LNCaP clone FGC (cell line): ENCODE measurements at regions not wholly inside any gene's neighbourhood (a gene's known extent, or its start where the extent isn't known, plus 50 kb on each side); places are given as distances from the start of the nearest gene placed in this dataset.
"Not testable (repeated sequence)": the region's sequence is repeated elsewhere in the genome, so short reads cannot be mapped to it uniquely, and the experiment has no call there.

Source experiments
- DNase-seq: peaks from one replicate; pipeline ENCODE4 v3.0.0-alpha.2; 2011; ENCODE audit warnings: low read depth
- H3K4me3 ChIP-seq: 2 replicates; pipeline ENCODE4 v1.5.1; 2011; ENCODE audit warnings: mild to moderate bottlenecking, low read depth, low read length, control low read depth
- TF ChIP-seq, protein P1 (sequence below): IDR thresholded peaks from 2 replicates; pipeline ENCODE4 v1.5.1; 2012; ENCODE audit warnings: mild to moderate bottlenecking; ENCODE audit not compliant: control insufficient read depth, insufficient read depth; ENCODE audit errors: extremely low read depth

DNA sequence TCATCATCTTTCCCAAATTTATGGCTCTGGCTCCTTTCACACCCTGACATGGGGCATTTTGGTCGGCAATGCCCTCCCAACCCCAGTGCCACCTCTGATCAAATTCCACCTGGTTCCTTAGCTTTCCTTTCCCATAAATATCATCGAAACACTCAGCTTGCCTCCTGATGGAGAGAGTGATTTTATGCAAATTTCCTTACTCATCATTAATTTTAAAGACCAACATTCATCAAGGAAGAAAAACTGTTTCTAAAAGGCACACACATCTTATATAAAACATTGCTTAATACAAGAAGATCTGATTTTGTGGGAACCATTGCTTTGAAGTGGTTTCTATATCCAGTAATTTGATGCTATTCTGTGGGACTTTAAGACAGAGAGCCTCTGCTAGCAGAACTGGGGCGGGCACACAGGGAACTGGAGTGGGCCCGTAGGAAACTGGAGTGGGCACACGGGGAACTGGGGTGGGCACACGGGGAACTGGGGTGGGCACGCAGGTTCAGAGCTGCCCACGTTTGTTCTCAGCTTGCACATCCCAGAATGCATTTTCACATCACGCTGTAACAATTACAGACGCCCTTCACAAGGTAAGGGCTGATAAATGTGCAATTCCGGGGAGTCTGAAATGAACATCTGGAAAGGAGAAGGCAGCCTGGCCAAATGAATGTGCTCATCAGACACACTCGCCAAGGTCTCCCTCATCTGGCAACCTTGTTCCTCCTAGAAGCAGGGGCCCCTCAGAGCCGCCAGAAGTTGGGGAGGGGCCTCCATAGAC is 174.2 kb downstream of the RTP5 start:
- H3K4me3 ChIP-seq, result no peak overlapping the region
- TF ChIP-seq, protein P1, sequence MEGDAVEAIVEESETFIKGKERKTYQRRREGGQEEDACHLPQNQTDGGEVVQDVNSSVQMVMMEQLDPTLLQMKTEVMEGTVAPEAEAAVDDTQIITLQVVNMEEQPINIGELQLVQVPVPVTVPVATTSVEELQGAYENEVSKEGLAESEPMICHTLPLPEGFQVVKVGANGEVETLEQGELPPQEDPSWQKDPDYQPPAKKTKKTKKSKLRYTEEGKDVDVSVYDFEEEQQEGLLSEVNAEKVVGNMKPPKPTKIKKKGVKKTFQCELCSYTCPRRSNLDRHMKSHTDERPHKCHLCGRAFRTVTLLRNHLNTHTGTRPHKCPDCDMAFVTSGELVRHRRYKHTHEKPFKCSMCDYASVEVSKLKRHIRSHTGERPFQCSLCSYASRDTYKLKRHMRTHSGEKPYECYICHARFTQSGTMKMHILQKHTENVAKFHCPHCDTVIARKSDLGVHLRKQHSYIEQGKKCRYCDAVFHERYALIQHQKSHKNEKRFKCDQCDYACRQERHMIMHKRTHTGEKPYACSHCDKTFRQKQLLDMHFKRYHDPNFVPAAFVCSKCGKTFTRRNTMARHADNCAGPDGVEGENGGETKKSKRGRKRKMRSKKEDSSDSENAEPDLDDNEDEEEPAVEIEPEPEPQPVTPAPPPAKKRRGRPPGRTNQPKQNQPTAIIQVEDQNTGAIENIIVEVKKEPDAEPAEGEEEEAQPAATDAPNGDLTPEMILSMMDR, result no peak
- DNase-seq, result no peak

DNA sequence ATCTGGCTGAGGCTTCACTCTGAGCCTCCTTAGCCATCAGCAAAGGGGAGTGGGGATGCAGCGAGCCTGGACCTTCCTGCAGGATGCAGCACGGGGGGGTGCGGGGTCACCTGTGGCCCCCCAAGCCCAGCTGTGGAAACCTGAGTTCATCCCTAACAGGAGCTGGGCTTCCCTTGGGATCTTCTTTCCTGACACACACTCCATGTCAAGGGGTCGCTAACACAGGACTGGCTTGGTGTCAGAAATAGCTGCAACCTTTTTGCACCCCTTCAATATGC is 174.7 kb downstream of the RTP5 start:
- TF ChIP-seq, protein P1, result no peak
- H3K4me3 ChIP-seq, result no peak overlapping the region
- no peak for DNase-seq

- H3K4me3 ChIP-seq, DNase-seq: not testable (repeated sequence)
These were observed 176.1 kb downstream of the RTP5 start for GRCh38 chr2:242045596-242046144.

- no peak for DNase-seq
- no peak overlapping the region for H3K4me3 ChIP-seq
- TF ChIP-seq, protein P1, result no peak
These were observed 176.8 kb downstream of the RTP5 start for GRCh38 chr2:242046206-242046826.

- H3K4me3 ChIP-seq, result no peak overlapping the region
- TF ChIP-seq, protein P1, result no peak
- no peak for DNase-seq
These were observed 178.4 kb downstream of the RTP5 start for GRCh38 chr2:242047963-242048362.

DNA sequence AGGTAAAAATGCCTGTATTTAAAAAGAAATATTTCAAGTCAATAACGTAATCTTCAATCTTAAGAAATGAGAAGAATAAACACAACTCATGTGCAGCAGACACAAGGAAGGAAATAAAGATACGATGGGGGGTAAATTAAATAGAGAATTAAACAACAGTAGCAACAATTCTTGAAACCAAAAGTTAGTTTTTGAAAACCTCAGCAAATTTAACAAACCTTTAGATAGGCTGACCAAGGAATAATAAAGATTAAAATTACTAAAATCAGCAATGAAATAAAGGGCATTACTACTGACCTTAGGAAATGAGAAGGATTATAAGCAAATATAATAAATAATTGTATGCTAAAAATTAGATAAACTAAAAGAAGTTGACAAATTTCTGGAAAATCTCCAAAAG is 178.9 kb downstream of the RTP5 start:
- TF ChIP-seq, protein P1, result no peak
- no peak for DNase-seq
- no peak overlapping the region for H3K4me3 ChIP-seq

DNA sequence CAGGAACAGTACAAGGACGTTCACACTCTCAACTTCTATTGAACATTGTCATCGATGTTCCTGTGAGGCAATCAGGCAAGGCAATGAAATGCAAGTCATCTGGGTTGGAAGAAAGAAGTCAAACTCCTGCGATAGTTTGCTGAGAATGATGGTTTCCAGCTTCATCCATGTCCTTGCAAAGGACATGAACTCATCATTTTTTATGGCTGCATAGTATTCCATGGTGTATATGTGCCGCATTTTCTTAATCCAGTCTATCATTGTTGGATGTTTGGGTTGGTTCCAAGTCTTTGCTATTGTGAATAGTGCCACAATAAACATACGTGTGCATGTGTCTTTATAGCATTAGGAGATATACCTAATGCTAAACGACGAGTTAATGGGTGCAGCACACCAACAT is 180.0 kb downstream of the RTP5 start:
- not testable (repeated sequence) for H3K4me3 ChIP-seq, DNase-seq

DNA sequence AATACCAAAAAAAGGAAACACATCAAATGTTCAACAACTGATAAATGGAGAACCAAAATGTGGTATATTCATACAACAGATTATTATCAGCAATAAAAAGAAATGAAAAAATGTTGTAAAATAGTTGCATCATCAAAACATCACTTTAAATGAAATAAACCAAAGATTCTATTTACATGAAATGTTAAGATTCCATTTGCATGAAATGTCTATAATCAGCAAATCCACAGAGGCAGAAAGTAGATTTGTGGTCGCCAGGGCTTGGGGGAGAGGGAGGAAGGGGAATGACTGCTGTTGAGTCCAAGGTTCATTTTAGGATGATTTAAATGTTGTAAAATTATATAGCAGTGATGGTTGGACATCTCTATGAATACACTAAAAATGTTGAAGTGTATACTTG is 181.9 kb downstream of the RTP5 start:
- H3K4me3 ChIP-seq, result no peak overlapping the region
- TF ChIP-seq, protein P1, result no peak

More for the DNA sequence above, 181.9 kb downstream of the RTP5 start:
- DNase-seq, result no peak
